C4-2B (cell line): ENCODE measurements at regions not wholly inside any gene's neighbourhood (a gene's known extent, or its start where the extent isn't known, plus 50 kb on each side); places are given as distances from the start of the nearest gene placed in this dataset.

ENCODE experiments used
- ZFX ChIP-seq: fragments of 450-650 bp; IDR thresholded peaks from 2 replicates; pipeline ENCODE4 v1.6.1; 2017
- TF ChIP-seq, protein P1 (sequence below): fragments of 450-650 bp; conservative IDR thresholded peaks from 2 replicates; pipeline ENCODE4 v1.5.1; 2017; ENCODE audit warnings: mild to moderate bottlenecking

DNA sequence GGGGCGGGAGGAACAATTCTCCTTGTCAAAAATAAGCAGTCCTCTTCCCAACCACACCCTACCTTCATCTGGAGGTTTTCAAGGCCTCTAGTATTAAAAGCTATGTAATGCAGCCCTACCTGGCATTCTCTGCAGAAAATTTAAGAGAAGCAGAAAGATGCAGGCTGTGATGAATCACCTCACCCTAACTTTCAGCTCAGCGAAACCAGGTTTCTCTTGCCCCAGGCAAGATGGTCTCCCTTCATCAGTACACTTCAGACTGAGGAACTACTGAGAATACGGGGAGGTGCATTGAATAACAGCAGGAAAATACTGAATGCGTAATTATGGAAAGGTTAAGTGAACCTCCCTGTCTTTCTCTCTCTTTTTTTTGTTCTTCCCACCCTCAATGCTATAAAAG is 437.6 kb upstream of the KLF12 start:
- TF ChIP-seq, protein P1, sequence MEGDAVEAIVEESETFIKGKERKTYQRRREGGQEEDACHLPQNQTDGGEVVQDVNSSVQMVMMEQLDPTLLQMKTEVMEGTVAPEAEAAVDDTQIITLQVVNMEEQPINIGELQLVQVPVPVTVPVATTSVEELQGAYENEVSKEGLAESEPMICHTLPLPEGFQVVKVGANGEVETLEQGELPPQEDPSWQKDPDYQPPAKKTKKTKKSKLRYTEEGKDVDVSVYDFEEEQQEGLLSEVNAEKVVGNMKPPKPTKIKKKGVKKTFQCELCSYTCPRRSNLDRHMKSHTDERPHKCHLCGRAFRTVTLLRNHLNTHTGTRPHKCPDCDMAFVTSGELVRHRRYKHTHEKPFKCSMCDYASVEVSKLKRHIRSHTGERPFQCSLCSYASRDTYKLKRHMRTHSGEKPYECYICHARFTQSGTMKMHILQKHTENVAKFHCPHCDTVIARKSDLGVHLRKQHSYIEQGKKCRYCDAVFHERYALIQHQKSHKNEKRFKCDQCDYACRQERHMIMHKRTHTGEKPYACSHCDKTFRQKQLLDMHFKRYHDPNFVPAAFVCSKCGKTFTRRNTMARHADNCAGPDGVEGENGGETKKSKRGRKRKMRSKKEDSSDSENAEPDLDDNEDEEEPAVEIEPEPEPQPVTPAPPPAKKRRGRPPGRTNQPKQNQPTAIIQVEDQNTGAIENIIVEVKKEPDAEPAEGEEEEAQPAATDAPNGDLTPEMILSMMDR, result no peak
- TF ChIP-seq ZFX, result no peak
